ENCODE measurements at regions not wholly inside any gene's neighbourhood (a gene's known extent, or its start where the extent isn't known, plus 50 kb on each side); places are given as distances from the start of the nearest gene placed in this dataset.

DNA sequence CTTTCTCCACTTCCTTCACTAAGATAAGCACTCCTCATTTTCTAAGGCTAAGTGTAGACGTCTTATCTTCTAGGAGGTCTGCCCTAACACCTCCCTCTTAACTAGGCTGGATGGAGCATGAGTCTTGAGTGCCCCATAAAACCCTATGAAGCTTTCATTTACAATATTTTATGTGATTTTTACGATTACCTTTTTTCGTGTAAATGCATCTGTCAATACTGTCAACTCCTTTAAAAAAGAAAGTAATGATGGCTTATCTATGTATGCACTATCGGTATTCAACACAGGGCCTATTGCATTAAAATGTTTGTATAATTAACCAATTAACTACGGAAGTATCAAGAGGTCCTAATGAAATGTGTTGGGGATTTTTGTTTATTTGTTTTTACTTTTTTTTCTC, 156.0 kb upstream of the FAM83B start:
- no peak overlapping the region for H3K4me3 ChIP-seq
- DNase-seq (no peak), ATAC-seq (ENCODE audit: low FRiP score in 2 of 2) (no peak)
- no peaks in the 10 kb centered on the region for H3K9me3 ChIP-seq
- no peaks in the 10 kb centered on the region for H3K4me1 ChIP-seq
- no peaks in the 10 kb centered on the region for H3K36me3 ChIP-seq
- H3K27ac ChIP-seq, result no peak overlapping the region
- 51 to 58% methylated on average over 5 of the region's 5 CpGs for WGBS, 2 donors
- TF ChIP-seq EP300 (IDR thresholded peaks at IDR 0.05) (no peak), POLR2AphosphoS5 (IDR thresholded peaks at IDR 0.05) (no peak), POLR2A (IDR thresholded peaks at IDR 0.05) (no peak)
- TF ChIP-seq, protein P1, sequence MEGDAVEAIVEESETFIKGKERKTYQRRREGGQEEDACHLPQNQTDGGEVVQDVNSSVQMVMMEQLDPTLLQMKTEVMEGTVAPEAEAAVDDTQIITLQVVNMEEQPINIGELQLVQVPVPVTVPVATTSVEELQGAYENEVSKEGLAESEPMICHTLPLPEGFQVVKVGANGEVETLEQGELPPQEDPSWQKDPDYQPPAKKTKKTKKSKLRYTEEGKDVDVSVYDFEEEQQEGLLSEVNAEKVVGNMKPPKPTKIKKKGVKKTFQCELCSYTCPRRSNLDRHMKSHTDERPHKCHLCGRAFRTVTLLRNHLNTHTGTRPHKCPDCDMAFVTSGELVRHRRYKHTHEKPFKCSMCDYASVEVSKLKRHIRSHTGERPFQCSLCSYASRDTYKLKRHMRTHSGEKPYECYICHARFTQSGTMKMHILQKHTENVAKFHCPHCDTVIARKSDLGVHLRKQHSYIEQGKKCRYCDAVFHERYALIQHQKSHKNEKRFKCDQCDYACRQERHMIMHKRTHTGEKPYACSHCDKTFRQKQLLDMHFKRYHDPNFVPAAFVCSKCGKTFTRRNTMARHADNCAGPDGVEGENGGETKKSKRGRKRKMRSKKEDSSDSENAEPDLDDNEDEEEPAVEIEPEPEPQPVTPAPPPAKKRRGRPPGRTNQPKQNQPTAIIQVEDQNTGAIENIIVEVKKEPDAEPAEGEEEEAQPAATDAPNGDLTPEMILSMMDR (IDR thresholded peaks at IDR 0.05), result no peak
- no peaks in the 10 kb centered on the region for H3K27me3 ChIP-seq

DNA sequence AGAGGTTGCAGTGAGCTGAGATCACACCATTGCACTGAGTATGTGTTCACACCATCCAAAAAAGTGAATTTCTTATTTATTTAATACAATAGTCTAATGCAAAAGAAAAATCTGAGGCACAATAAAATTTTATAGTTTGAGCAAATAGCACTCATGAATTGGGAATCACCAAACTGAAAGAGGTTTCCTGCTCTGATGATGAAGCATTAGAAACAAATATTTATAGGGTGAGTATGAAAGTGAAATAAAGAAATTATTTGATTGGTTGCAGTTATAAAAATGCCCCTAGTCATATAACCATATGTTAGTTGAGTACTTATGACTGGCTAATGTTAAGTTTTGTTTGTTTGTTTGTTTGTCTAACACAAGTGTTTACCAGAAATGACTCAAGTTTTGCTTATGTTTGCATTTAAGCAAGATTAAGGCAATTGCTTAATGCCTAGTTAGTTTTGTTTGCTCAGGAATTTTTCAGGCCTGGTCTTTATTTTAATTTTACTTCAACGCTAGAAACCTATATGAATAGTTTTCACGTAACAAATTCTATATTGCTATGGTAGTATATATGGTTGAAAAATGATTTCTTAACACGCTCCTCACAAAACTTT, 151.5 kb upstream of the FAM83B start:
- 93 to 95% methylated on average over 3 of the region's 3 CpGs for WGBS, 2 donors
- no peak for ATAC-seq (ENCODE audit: low FRiP score in 2 of 2)
- Histone ChIP-seq H3K27me3 (no peaks in the 10 kb centered on the region), H3K36me3 (no peaks in the 10 kb centered on the region), H3K4me1 (no peaks in the 10 kb centered on the region), H3K9me3 (no peaks in the 10 kb centered on the region), H3K27ac (no peak overlapping the region), H3K4me3 (no peak overlapping the region)
- TF ChIP-seq POLR2AphosphoS5 (IDR thresholded peaks at IDR 0.05) (no peak), EP300 (IDR thresholded peaks at IDR 0.05) (no peak), POLR2A (IDR thresholded peaks at IDR 0.05) (no peak)
- TF ChIP-seq, protein P1 (IDR thresholded peaks at IDR 0.05), result no peak
- DNase-seq, result no peak

DNA sequence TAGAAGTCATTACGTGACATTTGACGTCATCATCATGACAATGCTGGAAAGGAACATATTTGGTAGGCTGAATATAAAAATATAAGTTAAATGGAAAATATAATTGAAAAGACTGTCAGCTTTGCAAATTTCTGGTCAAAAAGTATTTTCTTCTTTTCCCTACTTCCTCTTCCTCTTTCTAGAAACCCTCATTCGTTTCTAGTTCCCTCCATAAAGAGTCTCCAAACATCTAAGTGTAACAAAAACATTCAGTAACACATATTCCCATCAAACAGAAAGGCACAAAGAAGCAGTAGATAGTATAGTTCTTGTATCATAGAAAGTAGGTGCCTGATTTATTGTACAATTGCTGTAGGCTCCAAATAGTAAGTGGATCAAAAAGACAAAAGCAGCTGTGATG, 150.8 kb upstream of the FAM83B start:
- DNase-seq (no peak), ATAC-seq (ENCODE audit: low FRiP score in 2 of 2) (no peak)
- no peaks in the 10 kb centered on the region for H3K36me3 ChIP-seq
- H3K9me3 ChIP-seq, result no peaks in the 10 kb centered on the region
- no peak overlapping the region for H3K4me3 ChIP-seq
- no peak overlapping the region for H3K27ac ChIP-seq
- WGBS, 2 donors, result 67 to 74% methylated on average over 3 of the region's 3 CpGs
- TF ChIP-seq EP300 (IDR thresholded peaks at IDR 0.05), result no peak
- TF ChIP-seq, protein P1 (IDR thresholded peaks at IDR 0.05), result no peak
- TF ChIP-seq POLR2A (IDR thresholded peaks at IDR 0.05), result no peak
- no peak for TF ChIP-seq POLR2AphosphoS5 (IDR thresholded peaks at IDR 0.05)
- H3K4me1 ChIP-seq, result no peaks in the 10 kb centered on the region
- no peaks in the 10 kb centered on the region for H3K27me3 ChIP-seq

DNA sequence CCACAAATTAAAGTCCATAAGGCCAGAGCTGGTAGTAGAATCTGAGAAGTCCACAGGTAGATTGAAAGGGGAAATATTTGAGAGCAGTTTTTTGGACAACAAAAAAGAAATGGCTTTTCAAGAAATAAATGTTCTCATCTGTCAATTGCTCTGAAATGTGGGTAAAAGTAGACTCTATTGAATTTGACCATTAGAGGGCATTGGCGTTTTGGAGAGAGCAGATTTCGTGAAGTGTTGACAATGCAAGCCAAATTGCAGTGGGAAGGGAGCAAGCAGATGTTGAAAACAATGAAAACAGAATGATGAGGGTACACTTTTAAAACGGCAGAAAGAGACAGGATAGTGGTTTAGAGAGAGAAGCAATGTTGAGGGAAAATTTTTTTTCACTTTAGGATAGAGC, 149.1 kb upstream of the FAM83B start:
- no peak for TF ChIP-seq EP300 (IDR thresholded peaks at IDR 0.05)
- TF ChIP-seq POLR2AphosphoS5 (IDR thresholded peaks at IDR 0.05), result no peak
- no peak for TF ChIP-seq POLR2A (IDR thresholded peaks at IDR 0.05)
- TF ChIP-seq, protein P1 (IDR thresholded peaks at IDR 0.05), result no peak
- Histone ChIP-seq H3K4me1 (no peaks in the 10 kb centered on the region), H3K27ac (no peak overlapping the region), H3K4me3 (no peak overlapping the region), H3K9me3 (no peaks in the 10 kb centered on the region), H3K27me3 (no peaks in the 10 kb centered on the region), H3K36me3 (no peaks in the 10 kb centered on the region)
- DNase-seq (no peak), ATAC-seq (ENCODE audit: low FRiP score in 2 of 2) (no peak)
- WGBS, 2 donors, result 37 to 38% methylated on average over 3 of the region's 3 CpGs

DNA sequence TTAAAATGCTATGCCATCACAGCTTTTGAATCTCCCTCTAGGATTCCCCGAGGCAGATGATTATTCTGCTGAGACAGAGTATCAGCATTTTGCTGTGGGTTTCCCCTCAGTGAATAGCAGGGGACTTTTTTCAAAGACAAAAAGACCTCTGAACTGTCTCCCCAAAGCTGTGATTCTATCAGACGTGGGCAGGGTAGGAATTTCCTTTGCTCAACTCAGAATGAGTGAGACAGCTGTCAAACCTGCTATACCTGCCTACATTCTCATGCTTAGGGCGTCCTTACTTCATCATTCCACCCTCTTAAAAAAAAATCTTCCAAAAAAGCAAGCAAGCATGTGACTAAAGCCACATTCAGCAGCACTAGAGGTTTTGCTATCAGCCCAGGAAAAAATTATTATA, 147.6 kb upstream of the FAM83B start:
- no peak overlapping the region for H3K27ac ChIP-seq
- TF ChIP-seq, protein P1 (IDR thresholded peaks at IDR 0.05), result no peak
- TF ChIP-seq EP300 (IDR thresholded peaks at IDR 0.05) (no peak), POLR2AphosphoS5 (IDR thresholded peaks at IDR 0.05) (no peak), POLR2A (IDR thresholded peaks at IDR 0.05) (no peak)
- 32 to 54% methylated on average over 3 of the region's 3 CpGs for WGBS, 2 donors
- H3K27me3 ChIP-seq, result no peaks in the 10 kb centered on the region
- ATAC-seq (ENCODE audit: low FRiP score in 2 of 2) (no peak), DNase-seq (no peak)
- no peak overlapping the region for H3K4me3 ChIP-seq
- no peaks in the 10 kb centered on the region for H3K9me3 ChIP-seq
- no peaks in the 10 kb centered on the region for H3K4me1 ChIP-seq
- no peaks in the 10 kb centered on the region for H3K36me3 ChIP-seq

Data from upper lobe of left lung (tissue), 6 donors.